ENCODE measurements at regions not wholly inside any gene's neighbourhood (a gene's known extent, or its start where the extent isn't known, plus 50 kb on each side); places are given as distances from the start of the nearest gene placed in this dataset.

DNA sequence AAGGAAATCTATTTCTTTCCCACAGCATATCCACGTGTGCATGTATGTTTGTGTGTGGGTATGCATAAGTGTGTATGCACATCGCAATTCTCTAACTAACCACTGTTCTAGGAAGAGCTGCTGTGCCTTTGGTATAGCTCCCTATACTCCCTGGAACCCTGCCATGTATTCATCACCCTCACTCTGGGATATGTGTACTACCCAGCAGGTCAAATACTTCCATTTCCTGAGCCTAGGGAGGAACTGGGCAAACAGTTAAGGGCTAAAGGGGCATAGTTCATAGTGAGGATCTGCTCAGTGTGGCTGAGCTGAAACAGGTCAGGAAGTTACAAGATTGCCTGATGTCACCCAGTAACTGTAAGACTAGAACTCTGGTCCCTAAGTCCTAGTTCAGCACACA lies 260.4 kb downstream of the RPLP1 start:
- DNase-seq (ENCODE audit: low spot score) = no peak

DNA sequence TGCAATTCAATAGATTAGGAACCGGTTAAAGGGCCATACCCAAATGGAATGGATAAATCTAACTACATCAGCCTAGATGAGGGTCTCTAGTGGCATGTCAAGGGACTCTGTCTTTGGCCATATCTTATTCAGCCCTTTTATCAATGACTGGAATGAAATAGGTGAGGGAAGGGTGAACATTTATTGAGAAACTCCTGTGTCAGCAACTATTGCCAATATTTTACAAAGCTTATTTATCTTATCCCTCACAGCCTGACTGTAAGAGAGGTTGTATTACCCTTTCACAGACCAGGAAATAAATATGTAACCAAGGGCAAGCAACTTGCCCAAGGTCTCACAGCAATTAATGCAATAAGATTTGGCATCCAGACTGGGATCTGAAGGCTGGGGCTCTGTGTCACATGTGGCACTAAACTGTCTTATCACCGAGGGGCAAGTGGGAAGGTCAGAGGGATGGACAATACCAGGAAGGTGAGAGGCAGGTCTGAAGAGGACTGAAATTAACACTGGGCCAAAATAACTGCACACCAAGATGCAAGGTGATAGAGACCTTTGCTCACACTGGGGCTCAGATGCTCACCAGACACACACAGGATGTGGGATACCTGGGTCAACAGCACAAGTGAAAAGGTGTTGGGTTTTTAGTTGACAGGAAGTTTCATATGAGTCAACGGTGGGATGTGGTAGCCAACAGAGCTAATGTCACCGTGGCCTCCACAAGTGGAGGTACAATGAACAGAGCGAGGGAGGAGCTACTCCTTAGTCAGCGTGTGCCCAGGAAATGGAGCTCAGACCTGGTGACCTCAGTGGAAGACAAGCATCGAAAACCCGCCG lies 261.3 kb downstream of the RPLP1 start:
- DNase-seq (ENCODE audit: low spot score) = no peak

DNA sequence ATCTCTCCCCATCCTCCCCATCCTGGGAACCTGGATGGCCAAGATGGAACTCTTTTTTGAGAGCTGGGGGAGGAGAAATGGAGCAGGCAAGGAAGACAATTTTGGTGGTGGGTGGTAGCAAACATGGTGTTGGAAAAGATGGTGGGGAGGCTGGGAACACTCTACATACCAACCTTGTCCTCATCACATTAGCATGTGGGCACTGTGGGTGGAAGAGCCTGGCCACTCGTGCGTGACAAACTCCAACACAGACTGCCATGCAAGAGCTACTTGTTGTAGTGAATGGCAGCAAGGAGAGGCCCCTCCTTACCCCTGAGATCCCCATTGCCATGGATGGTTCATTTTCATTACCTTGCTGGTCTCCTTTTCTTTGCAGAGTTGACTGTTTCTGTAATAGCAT lies 262.6 kb downstream of the RPLP1 start:
- DNase-seq (ENCODE audit: low spot score) = no peak

DNA sequence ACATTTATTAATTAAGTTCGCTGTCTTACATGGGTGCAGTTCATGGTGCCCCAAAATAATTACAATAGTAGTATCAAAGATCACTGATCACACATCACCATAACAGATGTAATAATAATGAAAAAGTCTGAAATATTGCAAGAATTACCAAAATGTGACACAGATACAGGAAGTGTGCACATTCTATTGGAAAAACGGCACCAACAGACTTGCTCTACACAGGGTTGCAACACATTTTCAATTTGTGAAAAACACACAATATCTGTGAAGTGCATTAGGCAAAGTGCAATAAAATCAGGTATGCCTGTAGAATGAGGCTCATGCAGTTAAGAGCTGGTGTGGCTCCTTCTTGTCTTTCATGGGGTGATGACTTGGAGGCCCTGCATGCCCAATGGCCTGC lies 265.8 kb downstream of the RPLP1 start:
- no peak for DNase-seq (ENCODE audit: low spot score)

DNA sequence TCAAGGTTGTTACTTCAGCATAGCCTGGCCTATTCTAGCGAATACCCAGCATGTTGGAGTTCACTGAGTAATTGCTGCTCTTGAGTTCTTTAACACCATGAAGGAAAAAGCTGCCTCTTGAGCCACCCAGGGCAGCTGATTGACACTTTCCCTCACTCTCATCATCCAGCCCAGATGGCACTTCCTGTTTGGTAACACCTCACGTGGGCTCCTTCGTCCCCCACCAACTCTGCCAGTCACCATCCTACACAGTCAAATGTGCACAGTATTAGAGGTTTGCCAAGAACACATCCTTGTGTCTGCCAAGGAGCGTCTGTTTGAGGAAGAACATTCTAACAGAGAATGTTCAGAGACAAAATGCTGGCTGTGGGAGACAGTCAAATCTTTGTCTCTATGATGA lies 266.3 kb downstream of the RPLP1 start:
- DNase-seq (ENCODE audit: low spot score) = peak; percentile 2

DNA sequence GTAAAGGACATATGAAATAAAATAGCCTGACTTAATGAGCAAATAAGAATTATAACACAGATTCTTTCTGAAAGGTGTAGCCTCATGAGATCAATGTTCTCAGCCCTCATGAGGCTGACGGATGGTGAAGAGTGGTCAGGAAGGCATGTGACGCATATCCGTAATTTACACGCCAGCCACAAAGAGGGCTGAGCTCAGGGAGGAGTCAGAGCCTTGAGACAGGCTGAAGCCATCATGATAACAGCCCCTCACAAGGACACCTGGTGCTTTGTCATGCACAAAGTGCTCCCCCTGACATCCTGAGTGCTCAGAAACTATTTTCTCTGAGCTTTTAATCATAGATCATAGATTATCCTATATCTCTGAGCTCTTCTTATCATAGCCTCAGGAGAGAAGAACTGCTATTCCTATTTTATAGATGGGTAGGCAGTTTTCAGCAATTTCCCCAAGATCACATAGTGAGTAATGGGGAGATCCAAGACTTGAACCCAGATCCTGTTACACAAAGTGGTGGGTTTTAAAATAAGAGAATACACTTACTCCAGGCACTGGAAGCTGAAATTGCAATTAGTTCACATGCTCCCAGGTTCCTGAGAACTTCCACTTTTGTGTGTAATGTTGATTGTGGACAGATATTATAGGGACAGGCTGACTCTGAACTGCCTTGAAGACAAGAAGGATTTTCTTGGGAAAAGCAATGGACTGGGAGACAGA lies 267.1 kb downstream of the RPLP1 start:
- DNase-seq (ENCODE audit: low spot score) = no peak

DNA sequence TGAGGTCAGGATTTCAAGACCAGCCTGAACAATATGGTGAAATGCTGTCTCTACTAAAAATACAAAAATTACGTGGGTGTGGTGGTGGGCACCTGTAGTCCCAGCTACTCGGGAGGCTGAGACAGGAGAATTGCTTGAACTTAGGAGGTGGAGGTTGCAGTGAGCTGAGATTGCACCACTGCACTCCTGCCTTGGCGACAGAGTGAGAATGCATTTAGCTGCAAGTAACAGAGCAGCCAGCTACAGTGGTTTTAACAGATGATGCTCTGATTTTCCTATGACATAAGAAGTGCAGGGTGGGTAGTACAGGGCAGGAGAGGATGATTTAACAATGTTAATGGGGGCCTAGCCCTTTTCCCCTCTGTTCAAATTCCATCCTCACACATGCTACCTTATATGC lies 267.9 kb downstream of the RPLP1 start:
- DNase-seq (ENCODE audit: low spot score) = no peak

DNA sequence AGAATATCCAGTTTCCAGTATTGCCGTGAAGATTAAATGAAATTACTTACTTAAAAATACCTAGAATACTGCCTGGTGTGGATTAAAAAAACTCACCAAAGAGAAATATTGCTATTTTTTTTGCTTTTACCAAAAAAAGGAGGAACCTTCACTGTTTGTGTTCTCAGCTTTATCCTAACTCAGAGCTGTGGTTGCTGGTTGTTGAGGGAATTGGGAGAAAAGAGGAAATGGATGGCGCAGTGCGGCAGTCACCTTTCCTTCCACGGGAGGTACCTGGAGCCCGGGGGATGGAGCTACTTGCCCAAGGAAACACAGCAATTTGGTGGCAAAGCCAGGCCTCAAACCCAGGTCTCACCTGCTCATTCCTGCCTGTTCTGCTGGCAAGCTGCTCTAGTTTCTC lies 270.3 kb downstream of the RPLP1 start:
- no peak for DNase-seq (ENCODE audit: low spot score)

DNA sequence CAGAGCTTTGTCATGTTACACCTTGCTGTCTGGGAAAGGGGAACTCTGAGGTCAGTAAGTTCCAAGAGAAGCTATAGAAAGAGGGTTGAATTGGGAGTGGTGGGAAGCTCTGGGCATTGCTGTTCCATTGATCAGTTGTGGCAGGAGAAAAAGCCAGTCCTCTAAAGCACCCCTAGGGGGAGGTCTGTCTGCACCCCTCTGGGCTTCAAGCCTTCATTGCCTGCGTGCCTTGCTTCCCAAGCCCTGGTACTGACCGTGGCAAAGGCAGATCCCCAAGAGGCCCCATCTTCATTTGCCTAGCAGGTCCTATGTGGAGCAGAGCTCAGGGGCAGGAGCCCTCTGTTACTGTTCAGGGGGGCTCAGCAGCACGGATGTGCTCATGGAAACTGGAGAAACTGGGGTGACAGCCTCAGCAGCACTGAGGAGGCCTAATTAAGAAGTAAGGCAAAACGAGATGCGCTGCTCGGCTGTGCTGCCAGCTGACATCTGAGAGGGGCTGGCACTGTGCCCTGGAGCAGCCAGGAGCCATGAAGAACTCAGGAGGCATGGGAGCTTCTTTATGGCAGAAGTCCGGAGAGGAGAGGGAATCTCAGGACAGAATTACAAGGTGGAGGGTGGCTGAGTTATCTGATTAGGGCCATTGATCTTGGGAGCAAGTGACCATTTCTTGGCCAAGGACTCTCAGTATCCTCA lies 270.9 kb downstream of the RPLP1 start:
- peak; percentile 60 for DNase-seq (ENCODE audit: low spot score)

DNA sequence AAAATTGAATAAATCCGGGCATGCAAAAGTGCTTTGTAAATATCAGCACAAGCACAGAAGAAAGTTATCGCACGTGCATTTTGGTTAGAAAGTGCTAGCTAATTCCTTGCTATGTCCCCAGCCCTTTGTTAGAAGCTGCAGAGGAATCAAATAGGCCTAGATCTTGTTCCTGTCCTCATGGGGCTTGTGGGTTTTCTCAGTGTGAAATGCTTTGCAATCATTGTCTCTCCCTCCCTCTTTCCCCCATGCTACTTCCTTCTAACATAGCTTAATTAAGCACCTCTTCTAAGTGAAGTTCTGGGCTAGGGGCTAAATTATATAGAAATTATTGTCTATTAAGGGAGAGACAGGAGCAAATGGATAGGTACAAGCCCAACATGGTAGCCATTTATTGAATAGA lies 271.7 kb downstream of the RPLP1 start:
- DNase-seq (ENCODE audit: low spot score) = no peak

DNA sequence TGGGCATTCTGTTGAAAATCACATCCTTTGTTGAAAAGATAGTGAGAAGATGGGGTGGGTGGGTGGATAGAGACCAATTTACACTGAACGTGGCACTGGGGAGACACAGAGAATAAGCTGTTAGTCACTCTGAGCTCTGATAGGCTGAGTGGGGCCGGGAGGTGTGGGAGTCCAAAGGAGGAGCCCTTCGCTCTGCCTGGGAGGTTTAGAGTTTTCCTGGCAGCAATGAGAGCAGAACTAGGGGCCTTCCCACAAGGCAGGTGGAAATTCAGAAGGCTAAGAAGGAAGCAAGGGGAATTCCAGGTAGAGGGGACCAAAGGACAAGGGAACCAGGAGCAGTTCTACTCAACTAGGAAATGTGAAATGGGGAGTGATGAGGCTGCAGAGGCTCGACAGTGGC lies 272.7 kb downstream of the RPLP1 start:
- DNase-seq (ENCODE audit: low spot score) = no peak

DNA sequence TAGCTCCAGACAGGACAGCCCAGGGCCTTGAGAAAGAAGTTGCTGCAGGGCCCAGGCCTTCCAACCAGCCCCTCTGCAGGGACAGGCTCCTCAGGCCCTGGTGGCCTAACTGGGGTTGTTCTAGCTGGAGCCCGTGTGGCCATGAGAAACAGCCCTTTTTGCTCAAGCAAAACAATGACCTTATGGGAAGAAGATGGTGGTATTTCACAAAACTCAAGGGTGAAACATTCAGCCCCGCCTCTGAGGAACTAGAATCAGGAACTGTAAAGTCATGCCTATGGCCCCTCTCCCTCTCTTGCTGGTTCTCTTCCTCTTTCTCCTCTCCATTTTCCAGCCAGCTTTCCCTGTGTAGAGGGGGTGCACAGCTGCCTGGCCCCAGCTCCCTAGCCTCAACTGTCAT lies 273.3 kb downstream of the RPLP1 start:
- no peak for DNase-seq (ENCODE audit: low spot score)

DNA sequence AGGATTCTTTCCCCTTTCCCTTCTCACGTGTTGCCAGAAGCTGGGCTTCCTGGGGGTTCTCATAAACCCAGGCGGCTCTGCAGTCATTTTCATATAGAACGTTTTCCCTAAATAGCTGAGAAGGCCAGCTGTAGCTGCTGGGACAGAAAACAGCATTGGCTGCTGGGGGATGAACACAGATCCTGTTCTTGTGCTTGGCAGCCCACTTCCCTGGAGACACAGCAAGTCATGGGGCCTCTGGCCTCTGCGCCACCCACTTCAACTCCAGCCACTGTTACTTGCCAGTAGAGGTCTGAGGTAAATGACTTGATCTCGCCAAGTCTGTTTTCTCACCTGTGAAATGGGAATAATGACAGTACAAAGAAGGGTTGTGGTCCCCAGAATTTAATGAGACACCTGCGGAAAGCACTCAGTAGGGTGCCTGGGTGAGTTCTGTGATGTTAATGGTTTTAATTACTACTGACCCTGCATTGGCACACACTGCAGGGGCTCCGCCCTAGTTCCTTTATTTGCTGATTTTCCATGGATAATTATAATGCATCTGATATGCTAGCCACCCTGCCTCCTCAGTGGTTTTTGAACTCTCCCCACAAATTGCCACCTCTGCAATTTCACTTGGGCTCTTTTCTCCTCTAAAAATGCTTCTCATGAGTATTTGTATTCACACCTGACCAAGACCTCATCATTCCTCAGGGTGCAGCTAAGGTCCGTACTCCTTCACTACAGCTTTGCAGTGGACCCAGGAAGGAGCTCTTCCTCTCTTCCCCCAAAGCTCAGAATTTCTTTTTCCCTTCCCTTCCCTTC lies 274.7 kb downstream of the RPLP1 start:
- no peak for DNase-seq (ENCODE audit: low spot score)

DNA sequence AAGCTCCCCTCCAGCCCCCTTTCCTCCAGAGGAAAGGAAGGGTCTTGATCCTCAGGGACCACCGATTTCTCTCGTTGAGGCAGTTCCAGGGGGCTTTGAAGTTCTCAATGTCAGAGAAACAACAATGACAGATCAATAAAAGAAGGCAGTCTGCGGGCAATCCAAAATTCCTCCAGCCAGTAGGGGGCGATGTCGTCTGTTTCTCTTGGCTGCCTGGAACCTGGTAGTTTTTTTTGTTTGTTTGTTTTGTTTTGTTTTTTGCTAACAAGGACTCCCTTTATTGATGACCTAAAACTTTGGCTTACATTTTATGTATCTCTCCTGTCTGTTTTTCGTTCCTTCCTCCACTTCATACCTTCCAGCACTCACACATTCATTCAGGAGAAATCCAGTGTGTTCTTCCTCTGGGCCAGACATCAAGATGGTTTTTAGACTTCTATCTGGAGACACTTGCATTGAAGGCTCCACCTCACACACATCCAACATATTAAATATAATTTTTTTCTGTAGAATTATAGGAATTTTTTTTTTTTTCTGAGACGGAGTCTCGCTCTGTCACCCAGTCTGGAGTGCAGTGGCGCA lies 276.6 kb downstream of the RPLP1 start:
- no peak for DNase-seq (ENCODE audit: low spot score)

DNA sequence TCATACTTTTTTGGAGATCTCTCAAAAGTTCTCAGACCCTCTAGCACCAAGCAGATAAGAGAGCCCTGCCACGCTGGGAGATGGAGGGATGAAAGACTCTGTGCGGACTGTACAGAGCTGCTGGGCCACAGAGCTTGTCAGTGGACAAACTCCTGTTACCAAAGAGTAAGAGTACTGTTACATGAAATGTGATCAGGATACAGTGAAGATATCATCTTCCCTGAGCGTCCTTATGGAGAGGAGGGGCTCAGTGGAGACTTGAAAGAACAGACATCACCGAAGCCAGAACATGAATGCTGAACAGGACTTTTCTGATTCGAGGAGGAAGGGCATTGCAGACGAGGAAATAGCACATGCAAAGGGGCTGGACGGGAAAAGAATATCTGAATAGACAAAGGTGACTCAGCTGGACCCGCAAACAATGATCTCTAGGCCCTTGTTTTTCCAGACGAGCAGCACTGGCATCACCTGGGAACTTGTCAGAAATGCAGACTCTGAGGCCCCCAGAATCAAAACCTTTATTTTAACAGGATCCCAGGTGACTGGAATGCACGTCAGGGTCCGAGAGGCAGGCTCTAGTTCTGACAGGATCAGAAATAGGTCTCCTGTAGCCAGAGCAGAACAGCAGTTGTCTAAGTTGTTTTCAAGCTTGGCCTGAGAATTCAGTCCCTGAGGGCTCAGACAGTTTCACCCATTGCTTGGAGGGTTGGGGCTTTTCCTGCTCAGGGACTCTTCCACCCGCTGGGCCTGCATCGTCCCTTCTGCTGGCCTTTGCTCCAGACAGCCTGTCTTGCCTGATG lies 277.9 kb downstream of the RPLP1 start:
- no peak for DNase-seq (ENCODE audit: low spot score)

DNA sequence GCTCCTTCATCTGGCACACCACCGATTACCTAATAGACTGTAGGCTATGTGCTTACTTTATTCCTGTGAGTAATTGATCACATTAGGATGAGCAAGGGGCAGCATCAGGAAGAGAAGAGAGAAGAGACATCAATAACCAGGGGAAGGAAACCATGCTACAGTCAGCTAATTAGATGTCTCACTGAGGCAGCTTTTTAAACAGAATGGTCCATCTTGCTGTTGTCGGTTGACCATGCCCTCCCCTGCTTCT lies 278.4 kb downstream of the RPLP1 start:
- DNase-seq (ENCODE audit: low spot score) = no peak

DNA sequence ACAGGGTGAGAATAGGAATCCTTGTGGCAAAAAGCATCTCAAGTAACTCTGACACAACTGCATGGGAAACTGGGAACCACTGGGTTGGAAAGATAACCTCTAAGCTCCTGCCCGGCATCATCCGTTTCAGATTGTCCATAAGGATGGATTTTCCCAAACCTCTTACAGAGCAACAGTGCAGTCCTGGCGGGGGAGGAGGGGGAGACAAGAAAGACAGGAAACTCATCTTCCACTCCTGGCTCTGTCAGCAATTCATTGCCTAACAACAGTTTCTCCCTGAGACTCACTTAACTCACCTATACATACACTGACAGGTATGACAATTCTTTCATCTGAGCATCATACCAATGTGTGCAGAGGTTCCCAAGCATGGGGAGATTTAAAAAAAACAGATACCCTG lies 279.0 kb downstream of the RPLP1 start:
- DNase-seq (ENCODE audit: low spot score) = no peak

DNA sequence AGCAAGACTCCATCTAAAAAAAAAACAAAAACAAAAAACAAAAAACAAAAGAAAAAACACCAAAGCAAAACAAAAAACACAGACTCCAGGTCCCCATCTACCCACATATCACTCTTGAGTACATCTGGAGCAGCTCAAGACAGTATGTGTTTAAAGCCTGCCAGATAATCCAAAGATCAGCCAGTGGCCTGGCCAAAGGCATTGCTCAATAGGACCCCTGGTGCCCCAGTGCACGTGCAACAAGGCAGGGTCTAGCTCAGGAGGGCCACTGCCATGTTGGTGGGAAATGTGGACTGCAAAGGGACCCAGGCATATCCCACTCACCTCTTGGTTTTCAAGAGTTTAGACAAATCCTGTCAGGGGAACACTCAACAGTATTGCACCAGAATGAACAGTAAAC lies 279.5 kb downstream of the RPLP1 start:
- no peak for DNase-seq (ENCODE audit: low spot score)

DNA sequence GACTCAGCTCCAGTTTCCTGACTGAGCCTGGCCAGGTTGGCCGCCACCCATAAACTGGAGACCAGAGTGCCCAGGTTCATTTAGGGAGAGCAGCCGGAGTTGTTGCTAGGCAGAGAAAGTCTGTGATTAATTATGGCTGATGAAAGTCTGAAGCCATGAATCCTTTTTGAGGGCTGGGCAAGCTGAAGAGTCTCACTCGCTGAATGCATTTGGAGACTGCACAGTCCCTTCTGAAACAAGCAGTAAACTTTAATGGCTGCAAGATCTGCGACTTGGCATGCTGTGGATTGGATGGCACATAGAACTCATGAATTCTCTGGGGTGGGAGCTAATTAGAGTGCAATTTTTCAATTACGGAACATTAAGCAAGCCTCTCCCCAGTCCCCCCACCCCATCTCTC lies 282.1 kb downstream of the RPLP1 start:
- DNase-seq (ENCODE audit: low spot score) = no peak

DNA sequence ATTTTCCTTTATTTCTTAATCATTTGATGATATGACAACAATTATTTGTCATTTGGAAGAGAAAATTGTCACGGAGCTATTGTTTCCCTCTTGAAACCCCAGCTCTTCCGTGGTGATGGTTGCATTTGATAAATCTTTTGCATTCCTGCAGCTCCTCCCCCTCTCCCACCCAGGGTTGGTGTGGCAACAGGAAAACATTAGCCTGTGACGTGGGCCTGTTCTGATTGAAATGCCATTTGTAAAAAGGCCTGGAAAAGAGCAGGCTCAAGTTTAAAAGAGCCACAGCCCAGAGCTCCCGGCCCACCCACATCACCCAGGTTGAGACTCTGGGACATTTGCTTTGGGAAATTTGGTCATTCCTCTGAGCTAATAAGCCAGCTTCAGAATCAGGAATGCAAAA lies 282.5 kb downstream of the RPLP1 start:
- no peak for DNase-seq (ENCODE audit: low spot score)

DNA sequence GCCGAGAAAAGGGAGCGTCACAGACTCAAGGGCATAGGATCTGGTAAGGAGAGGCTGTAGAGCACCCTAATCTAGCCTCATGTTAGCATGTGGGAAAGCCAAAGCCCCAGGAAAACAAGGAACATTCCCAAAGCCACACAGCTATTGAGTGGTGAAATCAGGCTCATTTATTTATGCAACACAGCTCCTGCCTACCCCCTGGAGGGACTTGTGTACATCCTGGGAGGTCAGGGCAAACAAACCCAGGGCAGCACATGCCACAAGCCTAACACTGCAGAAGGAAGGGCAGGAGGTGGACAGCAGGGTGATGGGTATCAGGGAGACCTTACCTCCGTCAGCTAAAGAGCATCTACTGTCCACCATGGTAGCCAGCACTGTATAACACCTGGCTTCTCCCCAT lies 283.5 kb downstream of the RPLP1 start:
- DNase-seq (ENCODE audit: low spot score) = no peak

Measured in cerebellar cortex (tissue), 1 donor.